Tibial nerve (tissue), 4 donors: ENCODE measurements at regions not wholly inside any gene's neighbourhood (a gene's known extent, or its start where the extent isn't known, plus 50 kb on each side); places are given as distances from the start of the nearest gene placed in this dataset.

Experiments
- CTCF ChIP-seq, 5 experiments: fragments of 200-600 bp in 3 of 5; fragments of 450-650 bp in 2 of 5; sonication (generic) in 3 of 5; IDR thresholded peaks; one replicate each; pipeline ENCODE4 v1.5.1; 2016 to 2019; ENCODE audit warnings: antibody characterized with exemption in 5 of 5, mild to moderate bottlenecking in 3 of 5, moderate library complexity in 2 of 5
- EP300 ChIP-seq, 2 donors: sonication (generic); formaldehyde crosslinking; IDR thresholded peaks; one replicate each; pipeline ENCODE4 v1.6.1; 2017; ENCODE audit warnings: antibody characterized with exemption in 2 of 2, mild to moderate bottlenecking in 1 of 2
- POLR2A ChIP-seq, 2 donors: fragments of 450-650 bp; IDR thresholded peaks; one replicate each; pipeline ENCODE4 v1.6.1; 2017; ENCODE audit warnings: antibody characterized with exemption in 2 of 2, mild to moderate bottlenecking in 2 of 2, moderate library complexity in 2 of 2

- TF ChIP-seq CTCF (IDR thresholded peaks at IDR 0.05) (no peak), POLR2A (IDR thresholded peaks at IDR 0.05) (no peak), EP300 (IDR thresholded peaks at IDR 0.05) (no peak)
These were observed 72.2 kb downstream of the TMEM18 start for GRCh38 chr2:604854-605524.
